ENCODE measurements at regions not wholly inside any gene's neighbourhood (a gene's known extent, or its start where the extent isn't known, plus 50 kb on each side); places are given as distances from the start of the nearest gene placed in this dataset.
"Not testable (repeated sequence)": the region's sequence is repeated elsewhere in the genome, so short reads cannot be mapped to it uniquely, and the experiment has no call there.

DNA sequence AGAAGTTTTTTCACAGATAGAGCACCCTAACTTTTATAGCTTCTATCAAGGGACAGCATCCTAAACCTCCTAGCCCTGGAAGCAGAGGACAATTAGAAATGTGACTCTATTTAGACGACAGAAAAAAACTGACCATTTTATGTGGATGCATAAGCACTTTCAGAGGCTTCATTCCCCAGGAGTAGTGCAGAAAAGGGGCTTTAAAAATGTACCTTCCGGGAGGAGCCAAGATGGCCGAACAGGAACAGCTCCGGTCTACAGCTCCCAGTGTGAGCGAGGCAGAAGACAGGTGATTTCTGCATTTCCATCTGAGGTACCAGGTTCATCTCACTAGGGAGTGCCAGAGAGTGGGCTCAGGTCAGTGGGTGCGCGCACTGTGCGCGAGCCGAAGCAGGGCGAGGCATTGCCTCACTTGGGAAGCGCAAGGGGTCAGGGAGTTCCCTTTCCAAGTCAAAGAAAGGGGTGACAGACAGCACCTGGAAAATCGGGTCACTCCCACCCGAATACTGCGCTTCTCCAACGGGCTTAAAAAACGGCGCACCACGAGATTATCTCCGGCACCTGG, 416.4 kb upstream of the C1orf87 start:
- TF ChIP-seq, protein P1, sequence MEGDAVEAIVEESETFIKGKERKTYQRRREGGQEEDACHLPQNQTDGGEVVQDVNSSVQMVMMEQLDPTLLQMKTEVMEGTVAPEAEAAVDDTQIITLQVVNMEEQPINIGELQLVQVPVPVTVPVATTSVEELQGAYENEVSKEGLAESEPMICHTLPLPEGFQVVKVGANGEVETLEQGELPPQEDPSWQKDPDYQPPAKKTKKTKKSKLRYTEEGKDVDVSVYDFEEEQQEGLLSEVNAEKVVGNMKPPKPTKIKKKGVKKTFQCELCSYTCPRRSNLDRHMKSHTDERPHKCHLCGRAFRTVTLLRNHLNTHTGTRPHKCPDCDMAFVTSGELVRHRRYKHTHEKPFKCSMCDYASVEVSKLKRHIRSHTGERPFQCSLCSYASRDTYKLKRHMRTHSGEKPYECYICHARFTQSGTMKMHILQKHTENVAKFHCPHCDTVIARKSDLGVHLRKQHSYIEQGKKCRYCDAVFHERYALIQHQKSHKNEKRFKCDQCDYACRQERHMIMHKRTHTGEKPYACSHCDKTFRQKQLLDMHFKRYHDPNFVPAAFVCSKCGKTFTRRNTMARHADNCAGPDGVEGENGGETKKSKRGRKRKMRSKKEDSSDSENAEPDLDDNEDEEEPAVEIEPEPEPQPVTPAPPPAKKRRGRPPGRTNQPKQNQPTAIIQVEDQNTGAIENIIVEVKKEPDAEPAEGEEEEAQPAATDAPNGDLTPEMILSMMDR (IDR thresholded peaks at IDR 0.05; ENCODE audit: insufficient read depth, low read length, poor library complexity, severe bottlenecking), result not testable (repeated sequence)
- TF ChIP-seq EZH2phosphoT487 (conservative IDR thresholded peaks at IDR 0.05; ENCODE audit: low read length), result not testable (repeated sequence)

Data from SU-DHL-6 (cell line).